ENCODE measurements at regions not wholly inside any gene's neighbourhood (a gene's known extent, or its start where the extent isn't known, plus 50 kb on each side); places are given as distances from the start of the nearest gene placed in this dataset.

GRCh38 chr10:8245131-8245813, 190.8 kb downstream of the GATA3 start:
- no peak overlapping the region for H3K4me3 ChIP-seq (ENCODE audit: low read depth, low read length, poor library complexity, severe bottlenecking)
- no peaks in the 10 kb centered on the region for H3F3A ChIP-seq (ENCODE audit: insufficient read depth, low read length)
- H3K4me1 ChIP-seq (ENCODE audit: insufficient read depth, low read length, severe bottlenecking) = no peaks in the 10 kb centered on the region
- no peak overlapping the region for H3K4me2 ChIP-seq (ENCODE audit: low read length)
- no peaks in the 10 kb centered on the region for H3K9me3 ChIP-seq (ENCODE audit: low read length)
- H3K36me3 ChIP-seq (ENCODE audit: insufficient read depth, low read length) = no peaks in the 10 kb centered on the region
- no peak overlapping the region for H2AFZ ChIP-seq (ENCODE audit: low read length)
- no peaks in the 10 kb centered on the region for H3K9me2 ChIP-seq (ENCODE audit: low read depth, low read length)
- no peak overlapping the region for H3K9ac ChIP-seq (ENCODE audit: low read length)
- TF ChIP-seq EZH2 (IDR thresholded peaks at IDR 0.05; ENCODE audit: borderline replicate concordance, low read length) (no peak), CTCF (IDR thresholded peaks at IDR 0.05; ENCODE audit: low read length) (no peak)
- no peaks in the 10 kb centered on the region for H3K79me2 ChIP-seq (ENCODE audit: insufficient read depth, low read length)
- no peaks in the 10 kb centered on the region for H3K27me3 ChIP-seq (ENCODE audit: insufficient read depth, low read length)
- H4K20me1 ChIP-seq (ENCODE audit: insufficient read depth, low read length) = no peaks in the 10 kb centered on the region
- no peak overlapping the region for H3K27ac ChIP-seq (ENCODE audit: low read depth, low read length, poor library complexity, severe bottlenecking)

- Histone ChIP-seq H3K27ac (ENCODE audit: low read depth, low read length, poor library complexity, severe bottlenecking) (no peak overlapping the region), H2AFZ (ENCODE audit: low read length) (no peak overlapping the region), H3K79me2 (ENCODE audit: insufficient read depth, low read length) (no peaks in the 10 kb centered on the region), H3F3A (ENCODE audit: insufficient read depth, low read length) (no peaks in the 10 kb centered on the region), H4K20me1 (ENCODE audit: insufficient read depth, low read length) (no peaks in the 10 kb centered on the region), H3K9me3 (ENCODE audit: low read length) (no peaks in the 10 kb centered on the region), H3K9me2 (ENCODE audit: low read depth, low read length) (no peaks in the 10 kb centered on the region), H3K4me1 (ENCODE audit: insufficient read depth, low read length, severe bottlenecking) (no peaks in the 10 kb centered on the region), H3K36me3 (ENCODE audit: insufficient read depth, low read length) (no peaks in the 10 kb centered on the region), H3K4me2 (ENCODE audit: low read length) (no peak overlapping the region), H3K9ac (ENCODE audit: low read length) (no peak overlapping the region), H3K4me3 (ENCODE audit: low read depth, low read length, poor library complexity, severe bottlenecking) (no peak overlapping the region), H3K27me3 (ENCODE audit: insufficient read depth, low read length) (no peaks in the 10 kb centered on the region)
- TF ChIP-seq CTCF (IDR thresholded peaks at IDR 0.05; ENCODE audit: low read length) = no peak
- no peak for TF ChIP-seq EZH2 (IDR thresholded peaks at IDR 0.05; ENCODE audit: borderline replicate concordance, low read length)
These were observed 191.3 kb downstream of the GATA3 start for GRCh38 chr10:8245814-8246142.

- Histone ChIP-seq H3K9me2 (ENCODE audit: low read depth, low read length) (no peaks in the 10 kb centered on the region), H3K9me3 (ENCODE audit: low read length) (no peaks in the 10 kb centered on the region), H3K4me2 (ENCODE audit: low read length) (no peak overlapping the region), H4K20me1 (ENCODE audit: insufficient read depth, low read length) (no peaks in the 10 kb centered on the region), H2AFZ (ENCODE audit: low read length) (no peak overlapping the region), H3K27me3 (ENCODE audit: insufficient read depth, low read length) (no peaks in the 10 kb centered on the region), H3K4me1 (ENCODE audit: insufficient read depth, low read length, severe bottlenecking) (no peaks in the 10 kb centered on the region), H3K9ac (ENCODE audit: low read length) (no peak overlapping the region), H3K79me2 (ENCODE audit: insufficient read depth, low read length) (no peaks in the 10 kb centered on the region), H3K36me3 (ENCODE audit: insufficient read depth, low read length) (no peaks in the 10 kb centered on the region), H3F3A (ENCODE audit: insufficient read depth, low read length) (no peaks in the 10 kb centered on the region), H3K4me3 (ENCODE audit: low read depth, low read length, poor library complexity, severe bottlenecking) (no peak overlapping the region), H3K27ac (ENCODE audit: low read depth, low read length, poor library complexity, severe bottlenecking) (no peak overlapping the region)
- TF ChIP-seq CTCF (IDR thresholded peaks at IDR 0.05; ENCODE audit: low read length) = no peak
- TF ChIP-seq EZH2 (IDR thresholded peaks at IDR 0.05; ENCODE audit: borderline replicate concordance, low read length) = no peak
These were observed 192.1 kb downstream of the GATA3 start for GRCh38 chr10:8246548-8246947.
